GM23338 (cell line): ENCODE measurements at regions not wholly inside any gene's neighbourhood (a gene's known extent, or its start where the extent isn't known, plus 50 kb on each side); places are given as distances from the start of the nearest gene placed in this dataset.

Experiments used
- ATAC-seq: fragments of 200-7000 bp; cut with Tn5 transposase; 3 replicates; pipeline ENCODE4 v1.9.1; 2020
- DNase-seq: peaks from one replicate; pipeline ENCODE4 v3.0.0-alpha.2; 2015; ENCODE audit warnings: low spot score
- H2AFZ ChIP-seq: fragments of 200-600 bp; sonication (generic); 2 replicates; pipeline ENCODE4 v1.8.0; 2016; ENCODE audit warnings: antibody characterized with exemption, mild to moderate bottlenecking, moderate library complexity
- H3F3A ChIP-seq: fragments of 200-600 bp; sonication (generic); replicated peaks from 2 replicates; pipeline ENCODE4 v1.8.0; 2017; ENCODE audit warnings: antibody characterized with exemption, mixed run types, low read depth
- H3K27ac ChIP-seq: fragments of 200-600 bp; sonication (generic); 2 replicates; pipeline ENCODE4 v1.6.1; 2016; ENCODE audit warnings: low read depth
- H3K27me3 ChIP-seq: fragments of 200-600 bp; sonication (generic); 2 replicates; pipeline ENCODE4 v1.8.0; 2016; ENCODE audit warnings: mild to moderate bottlenecking, mixed run types, moderate library complexity; ENCODE audit not compliant: insufficient read depth
- H3K36me3 ChIP-seq: fragments of 200-600 bp; sonication (generic); 2 replicates; pipeline ENCODE4 v1.8.0; 2016; ENCODE audit warnings: mild to moderate bottlenecking; ENCODE audit not compliant: insufficient read depth
- H3K4me1 ChIP-seq: fragments of 200-600 bp; sonication (generic); 2 replicates; pipeline ENCODE4 v1.8.0; 2016; ENCODE audit warnings: mild to moderate bottlenecking, moderate library complexity; ENCODE audit not compliant: insufficient read depth
- H3K4me2 ChIP-seq: fragments of 200-600 bp; sonication (generic); 2 replicates; pipeline ENCODE4 v1.7.1; 2017; ENCODE audit warnings: mixed run types
- H3K4me3 ChIP-seq: fragments of 200-600 bp; sonication (generic); 2 replicates; pipeline ENCODE4 v1.6.1; 2016; ENCODE audit warnings: mixed run types
- H3K79me2 ChIP-seq: fragments of 200-600 bp; sonication (generic); replicated peaks from 2 replicates; pipeline ENCODE4 v1.8.0; 2017; ENCODE audit warnings: mild to moderate bottlenecking; ENCODE audit not compliant: insufficient read depth
- H3K9me2 ChIP-seq: fragments of 200-600 bp; sonication (generic); 2 replicates; pipeline ENCODE4 v1.8.0; 2017; ENCODE audit not compliant: insufficient read depth
- H4K20me1 ChIP-seq: fragments of 200-600 bp; sonication (generic); replicated peaks from 2 replicates; pipeline ENCODE4 v1.8.0; 2017; ENCODE audit warnings: mild to moderate bottlenecking; ENCODE audit not compliant: insufficient read depth
- H3K27ac Mint-ChIP-seq: 2 replicates; pipeline ENCODE4 v1.8.0; 2020; ENCODE audit warnings: inconsistent platforms, mild to moderate bottlenecking, moderate library complexity, mixed read lengths
- H3K27me3 Mint-ChIP-seq: 3 replicates; pipeline ENCODE4 v1.8.0; 2022; ENCODE audit warnings: low read depth, mild to moderate bottlenecking, moderate library complexity, mixed read lengths, inconsistent platforms; ENCODE audit not compliant: insufficient read depth, poor library complexity
- H3K36me3 Mint-ChIP-seq: 3 replicates; pipeline ENCODE4 v1.8.0; 2021; ENCODE audit warnings: low read depth, mild to moderate bottlenecking, inconsistent platforms, moderate library complexity, mixed read lengths
- H3K4me1 Mint-ChIP-seq: 3 replicates; pipeline ENCODE4 v1.8.0; 2020; ENCODE audit warnings: mild to moderate bottlenecking, inconsistent platforms, mixed read lengths
- H3K4me3 Mint-ChIP-seq: 3 replicates; pipeline ENCODE4 v1.8.0; 2021; ENCODE audit warnings: moderate library complexity, mild to moderate bottlenecking, inconsistent platforms, mixed read lengths
- H3K9me3 Mint-ChIP-seq: 3 replicates; pipeline ENCODE4 v1.8.0; 2020; ENCODE audit warnings: moderate library complexity, mild to moderate bottlenecking, inconsistent platforms, mixed read lengths
- CREB1 ChIP-seq: fragments of 250-450 bp; sonication (Bioruptor Pico); IDR thresholded peaks from 2 replicates; pipeline ENCODE4 v1.5.0; 2020; ENCODE audit warnings: low read depth, mild to moderate bottlenecking, moderate library complexity
- CTCF ChIP-seq, 2 experiments: fragments of 200-600 bp in 1 of 2; sonication (generic) in 1 of 2; conservative IDR thresholded peaks; 2 replicates each; pipeline versions ENCODE4 v1.5.1 to v1.6.1; 2016 to 2017; ENCODE audit warnings: antibody characterized with exemption in 2 of 2, low read depth in 2 of 2, mild to moderate bottlenecking in 2 of 2, moderate library complexity in 1 of 2
- ETS1 ChIP-seq: IDR thresholded peaks from 2 replicates; pipeline ENCODE4 v1.6.1; 2016; ENCODE audit warnings: antibody characterized with exemption
- EZH2 ChIP-seq: fragments of 200-600 bp; sonication (generic); IDR thresholded peaks from one replicate; pipeline ENCODE4 v1.8.0; 2017; ENCODE audit warnings: antibody characterized with exemption, mild to moderate bottlenecking, low read depth; ENCODE audit not compliant: unreplicated experiment
- EZH2phosphoT487 ChIP-seq: fragments of 200-600 bp; sonication (generic); IDR thresholded peaks from one replicate; pipeline ENCODE4 v1.8.1; 2018; ENCODE audit warnings: antibody characterized with exemption; ENCODE audit not compliant: unreplicated experiment
- JUNB ChIP-seq: IDR thresholded peaks from one replicate; pipeline ENCODE4 v1.6.1; 2016; ENCODE audit warnings: antibody characterized with exemption; ENCODE audit not compliant: unreplicated experiment
- NANOG ChIP-seq: IDR thresholded peaks from 2 replicates; pipeline ENCODE4 v1.6.1; 2016; ENCODE audit warnings: antibody characterized with exemption, borderline replicate concordance
- POLR2AphosphoS5 ChIP-seq: IDR thresholded peaks from 2 replicates; pipeline ENCODE4 v1.6.1; 2016; ENCODE audit warnings: antibody characterized with exemption, low read depth
- REST ChIP-seq: IDR thresholded peaks from one replicate; pipeline ENCODE4 v1.6.1; 2018; ENCODE audit warnings: antibody characterized with exemption; ENCODE audit not compliant: unreplicated experiment
- STAT1 ChIP-seq: IDR thresholded peaks from one replicate; pipeline ENCODE4 v1.6.1; 2016; ENCODE audit warnings: antibody characterized with exemption; ENCODE audit not compliant: unreplicated experiment
- ZNF114 ChIP-seq: fragments of 250-450 bp; sonication (Bioruptor Pico); IDR thresholded peaks from 2 replicates; pipeline ENCODE4 v1.5.0; 2020; ENCODE audit warnings: mild to moderate bottlenecking, moderate library complexity
- ZNF331 ChIP-seq: fragments of 250-450 bp; sonication (Bioruptor Pico); IDR thresholded peaks from 2 replicates; pipeline ENCODE4 v1.5.0; 2020; ENCODE audit warnings: low read depth, mild to moderate bottlenecking, moderate library complexity

GRCh38 chr5:129362456-129362855 lies 97.6 kb upstream of the ADAMTS19 start:
- no peak overlapping the region for H3K4me3 ChIP-seq
- no peaks in the 10 kb centered on the region; the same call in 2 of the 3 replicates for H3K4me1 Mint-ChIP-seq
- ATAC-seq = no peak
- H2AFZ ChIP-seq = no peak overlapping the region
- TF ChIP-seq POLR2AphosphoS5 (no peak), EZH2 (no peak), CTCF (conservative IDR thresholded peaks at IDR 0.05; ENCODE audit: low read depth in 2 of 2) (no peak), JUNB (no peak), ZNF114 (CRISPR knock-in tag) (no peak), CREB1 (CRISPR knock-in tag) (no peak), NANOG (no peak), ETS1 (no peak), EZH2phosphoT487 (no peak), REST (no peak)
- H3K4me2 ChIP-seq = no peak overlapping the region
- H3K36me3 ChIP-seq = no peaks in the 10 kb centered on the region
- H3K4me1 ChIP-seq = no peaks in the 10 kb centered on the region
- H4K20me1 ChIP-seq = no peaks in the 10 kb centered on the region
- H3K36me3 Mint-ChIP-seq = 0 out of 3 replicates have a peak, but pooled peaks cover 3% of the 10 kb centered on the region
- no peaks in the 10 kb centered on the region for H3F3A ChIP-seq
- no peak for DNase-seq
- H3K27me3 ChIP-seq = no peaks in the 10 kb centered on the region
- no peaks in the 10 kb centered on the region for H3K9me2 ChIP-seq
- H3K27ac Mint-ChIP-seq = no peak overlapping the region
- H3K9me3 Mint-ChIP-seq = peaks cover 7% of the 10 kb centered on the region; the same call in 2 of the 3 replicates
- H3K27me3 Mint-ChIP-seq = peaks cover 4% of the 10 kb centered on the region
- H3K4me3 Mint-ChIP-seq = no peak overlapping the region
- H3K79me2 ChIP-seq = no peaks in the 10 kb centered on the region
- no peak overlapping the region for H3K27ac ChIP-seq

GRCh38 chr5:129363991-129364390 lies 96.1 kb upstream of the ADAMTS19 start:
- no peaks in the 10 kb centered on the region for H4K20me1 ChIP-seq
- H3K4me2 ChIP-seq = no peak overlapping the region
- no peak overlapping the region for H3K27ac ChIP-seq
- no peaks in the 10 kb centered on the region for H3K9me2 ChIP-seq
- no peaks in the 10 kb centered on the region for H3F3A ChIP-seq
- ATAC-seq (no peak), DNase-seq (no peak)
- H3K27me3 Mint-ChIP-seq = peaks cover 4% of the 10 kb centered on the region
- no peak overlapping the region for H2AFZ ChIP-seq
- no peak overlapping the region for H3K4me3 Mint-ChIP-seq
- no peak overlapping the region for H3K4me3 ChIP-seq
- peaks cover 7% of the 10 kb centered on the region; the same call in 2 of the 3 replicates for H3K9me3 Mint-ChIP-seq
- H3K4me1 ChIP-seq = no peaks in the 10 kb centered on the region
- 0 out of 3 replicates have a peak, but pooled peaks cover 3% of the 10 kb centered on the region for H3K36me3 Mint-ChIP-seq
- no peak overlapping the region for H3K27ac Mint-ChIP-seq
- no peaks in the 10 kb centered on the region for H3K27me3 ChIP-seq
- H3K79me2 ChIP-seq = no peaks in the 10 kb centered on the region
- H3K4me1 Mint-ChIP-seq = no peaks in the 10 kb centered on the region; the same call in 2 of the 3 replicates
- H3K36me3 ChIP-seq = no peaks in the 10 kb centered on the region
- no peak for TF ChIP-seq ETS1
- no peak for TF ChIP-seq ZNF331 (CRISPR knock-in tag)
- TF ChIP-seq EZH2phosphoT487 = no peak
- TF ChIP-seq REST = no peak
- TF ChIP-seq POLR2AphosphoS5 = no peak
- TF ChIP-seq STAT1 = no peak
- no peak for TF ChIP-seq CREB1 (CRISPR knock-in tag)
- no peak for TF ChIP-seq EZH2
